BJ (cell line): ENCODE measurements at regions not wholly inside any gene's neighbourhood (a gene's known extent, or its start where the extent isn't known, plus 50 kb on each side); places are given as distances from the start of the nearest gene placed in this dataset.
"Not testable (repeated sequence)": the region's sequence is repeated elsewhere in the genome, so short reads cannot be mapped to it uniquely, and the experiment has no call there.

ENCODE experiments used
- CTCF ChIA-PET: fragments of 350-600 bp; formaldehyde crosslinking; extraction: SDS; loops from one replicate; lab custom pipeline; 2021; ENCODE audit warnings: antibody characterized with exemption, inconsistent platforms; lab: Yijun Ruan, JAX
- POLR2A ChIA-PET: fragments of 300-600 bp; sonication (Branson Sonifier 250); formaldehyde crosslinking; extraction: SDS; loops from one replicate; lab custom pipeline; 2021; ENCODE audit warnings: antibody characterized with exemption; lab: Charles Lee
- DNase-seq: peaks from one replicate; pipeline ENCODE4 v3.0.0-alpha.2; 2011; ENCODE audit warnings: low read depth
- H3K27me3 ChIP-seq: 2 replicates; pipeline ENCODE4 v1.6.0; 2011; ENCODE audit warnings: low read length; ENCODE audit not compliant: control insufficient read depth, insufficient read depth
- H3K36me3 ChIP-seq: 2 replicates; pipeline ENCODE4 v1.5.1; 2011; ENCODE audit warnings: low read length; ENCODE audit not compliant: control insufficient read depth, insufficient read depth
- H3K4me3 ChIP-seq: 2 replicates; pipeline ENCODE4 v1.5.1; 2011; ENCODE audit warnings: low read depth, mild to moderate bottlenecking, control low read depth, low read length
- TF ChIP-seq, protein P1 (sequence below): IDR thresholded peaks from 2 replicates; pipeline ENCODE4 v1.5.1; 2011; ENCODE audit warnings: low read depth, mild to moderate bottlenecking, control low read depth, inconsistent platforms, low read length, moderate library complexity; ENCODE audit not compliant: insufficient read depth

DNA sequence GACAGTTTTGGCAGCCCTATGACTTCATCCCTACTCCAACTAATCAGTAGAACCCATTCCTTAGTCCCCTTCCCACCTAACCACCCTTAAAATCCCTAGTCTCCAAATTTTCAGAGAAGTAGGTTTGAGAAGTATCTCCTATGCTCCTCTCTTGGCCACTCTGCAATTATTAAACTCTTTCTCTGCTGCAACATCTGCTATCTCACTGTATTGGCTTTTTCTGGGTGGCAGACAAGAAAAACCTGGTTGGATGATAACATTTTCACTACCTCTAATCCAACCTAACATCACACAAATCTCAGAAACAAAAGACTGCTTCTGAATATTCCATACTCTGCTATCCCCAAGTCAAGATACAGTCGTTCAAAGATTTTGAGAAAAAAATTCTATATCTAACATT lies 542.4 kb upstream of the SOX9 start:
- POLR2A ChIA-PET: interaction anchor here (0.6 kb wide), 1 partner anchor 16 kb away, joined by 4 read pairs; no protein-coding TSS in a partner anchor
- Histone ChIP-seq H3K27me3 (no peaks in the 10 kb centered on the region), H3K36me3 (no peaks in the 10 kb centered on the region), H3K4me3 (no peak overlapping the region)
- TF ChIP-seq, protein P1, sequence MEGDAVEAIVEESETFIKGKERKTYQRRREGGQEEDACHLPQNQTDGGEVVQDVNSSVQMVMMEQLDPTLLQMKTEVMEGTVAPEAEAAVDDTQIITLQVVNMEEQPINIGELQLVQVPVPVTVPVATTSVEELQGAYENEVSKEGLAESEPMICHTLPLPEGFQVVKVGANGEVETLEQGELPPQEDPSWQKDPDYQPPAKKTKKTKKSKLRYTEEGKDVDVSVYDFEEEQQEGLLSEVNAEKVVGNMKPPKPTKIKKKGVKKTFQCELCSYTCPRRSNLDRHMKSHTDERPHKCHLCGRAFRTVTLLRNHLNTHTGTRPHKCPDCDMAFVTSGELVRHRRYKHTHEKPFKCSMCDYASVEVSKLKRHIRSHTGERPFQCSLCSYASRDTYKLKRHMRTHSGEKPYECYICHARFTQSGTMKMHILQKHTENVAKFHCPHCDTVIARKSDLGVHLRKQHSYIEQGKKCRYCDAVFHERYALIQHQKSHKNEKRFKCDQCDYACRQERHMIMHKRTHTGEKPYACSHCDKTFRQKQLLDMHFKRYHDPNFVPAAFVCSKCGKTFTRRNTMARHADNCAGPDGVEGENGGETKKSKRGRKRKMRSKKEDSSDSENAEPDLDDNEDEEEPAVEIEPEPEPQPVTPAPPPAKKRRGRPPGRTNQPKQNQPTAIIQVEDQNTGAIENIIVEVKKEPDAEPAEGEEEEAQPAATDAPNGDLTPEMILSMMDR: no peak
- CTCF ChIA-PET: no interaction called here
- DNase-seq: no peak

DNA sequence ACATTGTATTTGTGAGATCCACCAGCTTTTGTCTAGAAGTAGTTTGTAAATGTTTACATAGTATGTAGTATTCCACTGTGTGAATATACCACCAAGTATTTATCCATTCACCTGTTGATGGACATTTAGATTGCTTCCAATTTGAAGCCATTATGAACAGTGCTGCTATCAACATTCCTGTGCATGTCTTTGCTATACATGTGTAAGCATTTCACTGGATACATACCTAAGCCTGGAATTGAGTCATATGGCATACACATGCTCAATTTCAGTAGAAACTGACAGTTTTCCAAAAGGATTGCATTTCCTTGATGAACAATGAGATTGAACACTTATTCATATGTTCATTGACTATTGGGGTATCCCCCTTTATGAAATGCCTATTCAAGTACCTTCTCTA lies 540.6 kb upstream of the SOX9 start:
- TF ChIP-seq, protein P1: no peak
- DNase-seq: no peak
- ChIA-PET POLR2A (no interaction called here), CTCF (no interaction called here)
- Histone ChIP-seq H3K36me3 (no peaks in the 10 kb centered on the region), H3K4me3 (no peak overlapping the region), H3K27me3 (no peaks in the 10 kb centered on the region)

DNA sequence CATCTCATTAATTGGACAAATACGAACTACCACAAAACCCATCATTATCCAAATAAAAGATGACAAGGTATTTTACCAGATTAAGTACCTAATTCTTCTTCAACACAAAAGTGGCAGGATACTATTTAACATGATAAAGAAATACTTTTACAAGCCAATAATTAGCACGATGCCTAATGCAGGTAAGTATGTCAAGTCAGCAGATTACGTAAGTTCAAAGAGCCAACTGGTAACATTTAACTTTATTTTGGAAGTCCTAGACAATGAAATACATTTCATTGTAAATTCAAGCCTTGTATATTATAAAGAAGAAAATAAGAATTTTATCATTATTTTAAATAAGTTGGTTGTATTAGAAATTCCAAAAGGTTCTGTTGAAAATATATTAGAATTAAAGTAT lies 535.3 kb upstream of the SOX9 start:
- ChIA-PET CTCF (no interaction called here), POLR2A (no interaction called here)
- TF ChIP-seq, protein P1: no peak
- no peak overlapping the region for H3K4me3 ChIP-seq
- no peaks in the 10 kb centered on the region for H3K36me3 ChIP-seq
- no peaks in the 10 kb centered on the region for H3K27me3 ChIP-seq
- no peak for DNase-seq

DNA sequence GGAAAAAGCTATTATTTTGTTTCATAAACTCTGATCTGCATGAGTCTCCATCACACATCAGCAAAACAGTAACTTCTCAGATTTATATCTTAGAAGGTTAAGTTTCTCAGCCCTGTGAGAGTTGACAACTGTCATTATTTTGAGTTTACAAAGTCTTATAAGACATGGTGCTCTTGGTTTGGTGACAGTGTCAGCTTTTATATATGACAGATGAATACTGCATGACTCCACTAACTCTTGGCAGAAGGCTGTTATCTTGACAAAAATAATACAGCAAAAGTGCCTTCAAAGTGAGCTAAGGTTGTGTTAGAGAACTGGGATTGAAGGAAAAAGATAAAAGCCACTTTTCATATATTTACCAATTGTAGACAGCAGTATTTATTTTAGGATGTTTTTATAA lies 528.4 kb upstream of the SOX9 start:
- Histone ChIP-seq H3K36me3 (no peaks in the 10 kb centered on the region), H3K4me3 (no peak overlapping the region), H3K27me3 (no peaks in the 10 kb centered on the region)
- DNase-seq: no peak
- TF ChIP-seq, protein P1: no peak
- ChIA-PET POLR2A (no interaction called here), CTCF (interaction anchor here (0.6 to 0.9 kb wide), 3 partner anchors 19 to 1073 kb away, joined by 3 to 5 read pairs (median 3); no protein-coding TSS in a partner anchor)

DNA sequence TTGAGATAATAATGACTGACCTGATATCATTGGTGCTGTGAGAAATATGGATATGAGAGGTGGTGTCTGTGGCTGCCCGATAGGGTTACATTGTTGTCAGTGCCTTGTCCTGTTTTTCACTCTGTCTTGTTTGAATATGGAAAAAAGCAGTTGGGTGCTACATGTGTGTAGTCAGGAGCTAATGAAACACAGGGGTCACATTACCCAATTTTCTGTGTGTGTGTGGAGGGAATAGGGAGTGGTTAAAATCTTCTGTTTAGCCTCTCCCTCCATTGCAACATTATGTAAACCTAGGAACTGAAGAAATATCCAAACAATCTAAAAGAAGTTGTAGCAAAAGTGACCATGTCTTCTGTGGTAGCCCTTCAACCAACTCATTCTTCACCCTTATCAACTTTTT lies 527.7 kb upstream of the SOX9 start:
- ChIA-PET CTCF (interaction anchor here (0.6 kb wide), 1 partner anchor 20 kb away, joined by 5 read pairs; no protein-coding TSS in a partner anchor), POLR2A (no interaction called here)
- TF ChIP-seq, protein P1: no peak
- H3K36me3 ChIP-seq: no peaks in the 10 kb centered on the region
- no peak for DNase-seq
- H3K4me3 ChIP-seq: no peak overlapping the region
- no peaks in the 10 kb centered on the region for H3K27me3 ChIP-seq

DNA sequence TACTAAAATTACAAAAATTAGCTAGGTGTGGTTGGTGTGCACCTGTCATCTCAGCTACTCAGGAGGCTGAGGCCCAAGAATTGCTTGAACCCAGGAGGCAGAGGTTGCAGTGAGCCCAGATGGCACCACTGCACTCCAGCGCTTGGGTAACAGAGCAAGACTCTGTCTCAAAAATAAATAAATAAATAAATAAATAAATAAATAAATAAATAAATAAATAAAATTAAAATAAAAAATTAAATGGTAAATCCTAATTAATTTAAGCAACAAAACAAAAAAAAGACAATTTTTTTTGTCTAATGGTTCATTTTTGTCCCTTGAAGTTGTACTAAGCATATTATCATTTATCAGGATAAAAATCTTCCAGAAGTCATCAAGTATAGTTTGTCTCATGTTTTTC lies 521.2 kb upstream of the SOX9 start:
- H3K27me3 ChIP-seq, POLR2A ChIA-PET, H3K36me3 ChIP-seq, CTCF ChIA-PET, H3K4me3 ChIP-seq, DNase-seq: not testable (repeated sequence)
